ENCODE measurements at regions not wholly inside any gene's neighbourhood (a gene's known extent, or its start where the extent isn't known, plus 50 kb on each side); places are given as distances from the start of the nearest gene placed in this dataset.

- TF ChIP-seq REST (IDR thresholded peaks at IDR 0.05; ENCODE audit: low read depth) (no peak), SRF (IDR thresholded peaks at IDR 0.05; ENCODE audit: low read depth) (no peak), CEBPB (IDR thresholded peaks at IDR 0.05; ENCODE audit: low read depth) (no peak), RAD21 (IDR thresholded peaks at IDR 0.05; ENCODE audit: low read depth) (no peak), CBX3 (IDR thresholded peaks at IDR 0.05; ENCODE audit: low read depth) (no peak)
Measured at GRCh38 chr11:109145287-109145686, 276.7 kb upstream of the C11orf87 start (continued).

GRCh38 chr11:109147726-109148125, 274.3 kb upstream of the C11orf87 start:
- no peaks in the 10 kb centered on the region for H3K27me3 ChIP-seq (ENCODE audit: insufficient read depth, low read length)
- ChIA-PET RAD21 (ENCODE audit: low non-redundant PET in 1 of 2, low total read pairs in 2 of 2, uncharacterized antibody in 2 of 2, unreplicated experiment in 2 of 2) (no interaction called here), CTCF (interaction anchor here (0.6 kb wide), 1 partner anchor 40 kb away, joined by 3 read pairs; no protein-coding TSS in a partner anchor), POLR2A (no interaction called here)
- no peaks in the 10 kb centered on the region for H3K4me1 ChIP-seq (ENCODE audit: control insufficient read depth in 1 of 2, insufficient read depth in 2 of 2, low read length in 2 of 2)
- no peak overlapping the region for H3K4me2 ChIP-seq (ENCODE audit: low read length)
- H3K79me2 ChIP-seq (ENCODE audit: insufficient read depth, low read length): no peaks in the 10 kb centered on the region
- H2AFZ ChIP-seq (ENCODE audit: low read depth, low read length, poor library complexity, severe bottlenecking): no peak overlapping the region
- H3K9ac ChIP-seq (ENCODE audit: low read length): no peak overlapping the region
- no peaks in the 10 kb centered on the region for H3K9me2 ChIP-seq (ENCODE audit: insufficient read depth)
- no peaks in the 10 kb centered on the region for H3K9me3 ChIP-seq (ENCODE audit: control insufficient read depth in 1 of 2, insufficient read depth in 1 of 2, low read depth in 1 of 2, low read length in 2 of 2)
- H3K36me3 ChIP-seq (ENCODE audit: control insufficient read depth in 1 of 2, insufficient read depth in 2 of 2, low read length in 2 of 2): no peaks in the 10 kb centered on the region
- H3K27ac ChIP-seq (ENCODE audit: low read depth, low read length): no peak overlapping the region
- H4K20me1 ChIP-seq (ENCODE audit: insufficient read depth): no peaks in the 10 kb centered on the region
- TF ChIP-seq REST (IDR thresholded peaks at IDR 0.05; ENCODE audit: low read depth): no peak
- no peak for TF ChIP-seq YY1 (IDR thresholded peaks at IDR 0.05; ENCODE audit: extremely low read depth, insufficient replicate concordance, low read depth, low read length)
- TF ChIP-seq EZH2phosphoT487 (IDR thresholded peaks at IDR 0.05; ENCODE audit: borderline replicate concordance): no peak
- no peak for TF ChIP-seq SIN3A (IDR thresholded peaks at IDR 0.05; ENCODE audit: low read depth)
- no peak for TF ChIP-seq ZNF274 (IDR thresholded peaks at IDR 0.05; ENCODE audit: low read depth, low read length)
- no peak for TF ChIP-seq TCF7L2 (IDR thresholded peaks at IDR 0.05; ENCODE audit: borderline replicate concordance, extremely low read depth, insufficient read depth, insufficient read length)
- intact Hi-C loops (cut with micrococcal nuclease): no loop called here
- BruUV-seq (replicated peaks): no TSS peak
- ATAC-seq: no peak
- DNase-seq (ENCODE audit: low read depth, low spot score): no peak
- no peak overlapping the region for H3K4me3 ChIP-seq (replicated peaks in 1 of 2; ENCODE audit: low read depth in 1 of 2, low read length in 2 of 2)
